SH-SY5Y (cell line): ENCODE measurements at regions not wholly inside any gene's neighbourhood (a gene's known extent, or its start where the extent isn't known, plus 50 kb on each side); places are given as distances from the start of the nearest gene placed in this dataset.

Experiments
- GATA2 ChIP-seq: IDR thresholded peaks from 2 replicates; pipeline ENCODE4 v1.6.1; 2011; ENCODE audit warnings: mild to moderate bottlenecking, low read depth, low read length
- GATA3 ChIP-seq: IDR thresholded peaks from 2 replicates; pipeline ENCODE4 v1.6.1; 2011; ENCODE audit warnings: low read depth, mild to moderate bottlenecking, low read length, moderate library complexity

- TF ChIP-seq GATA2 (no peak), GATA3 (no peak)
Measured at GRCh38 chr2:144812288-144812687, 292.4 kb upstream of the ZEB2 start.
